ENCODE measurements at regions not wholly inside any gene's neighbourhood (a gene's known extent, or its start where the extent isn't known, plus 50 kb on each side); places are given as distances from the start of the nearest gene placed in this dataset.

DNA sequence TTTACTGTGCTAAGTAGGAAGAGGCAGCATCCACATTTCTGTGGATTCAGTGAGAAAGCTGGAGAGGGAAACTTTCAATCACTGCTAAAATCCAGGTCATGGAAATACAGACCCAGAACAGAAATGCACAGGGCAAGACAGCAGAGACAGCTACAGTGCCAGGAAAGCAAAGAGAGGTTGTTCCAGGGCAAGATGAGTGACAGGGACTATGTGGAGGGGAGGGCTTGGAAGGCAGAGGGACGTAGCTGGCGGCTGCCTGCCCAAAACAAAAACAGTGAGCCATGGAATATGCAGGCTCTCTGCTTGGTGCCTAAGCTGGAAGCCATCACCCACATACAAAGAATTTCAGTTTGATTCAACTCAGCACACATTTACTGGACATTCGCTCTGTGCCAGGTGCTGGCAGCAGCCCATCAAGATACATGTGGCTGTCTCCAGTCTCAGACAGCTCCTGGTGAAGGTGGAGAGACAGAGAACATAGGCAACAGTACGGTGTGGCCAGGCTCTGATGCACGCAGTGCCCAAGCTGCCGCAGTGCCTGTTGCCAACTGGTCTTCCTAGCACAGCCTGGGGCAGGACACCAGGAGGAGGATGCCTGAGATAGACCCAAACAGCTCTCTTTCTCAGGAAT is 88.7 kb downstream of the AIPL1 start:
- no peak for TF ChIP-seq PTRF (tag; IDR thresholded peaks at IDR 0.05)
- TF ChIP-seq KDM4B (IDR thresholded peaks at IDR 0.05; ENCODE audit: borderline replicate concordance in 2 of 2, low read depth in 1 of 2), result no peak
- TF ChIP-seq SP1 (CRISPR knock-in tag; IDR thresholded peaks at IDR 0.05), result no peak
- TF ChIP-seq ZNF274 (IDR thresholded peaks at IDR 0.05; ENCODE audit: borderline replicate concordance, low read depth, low read length), result no peak
- TF ChIP-seq, protein P1, sequence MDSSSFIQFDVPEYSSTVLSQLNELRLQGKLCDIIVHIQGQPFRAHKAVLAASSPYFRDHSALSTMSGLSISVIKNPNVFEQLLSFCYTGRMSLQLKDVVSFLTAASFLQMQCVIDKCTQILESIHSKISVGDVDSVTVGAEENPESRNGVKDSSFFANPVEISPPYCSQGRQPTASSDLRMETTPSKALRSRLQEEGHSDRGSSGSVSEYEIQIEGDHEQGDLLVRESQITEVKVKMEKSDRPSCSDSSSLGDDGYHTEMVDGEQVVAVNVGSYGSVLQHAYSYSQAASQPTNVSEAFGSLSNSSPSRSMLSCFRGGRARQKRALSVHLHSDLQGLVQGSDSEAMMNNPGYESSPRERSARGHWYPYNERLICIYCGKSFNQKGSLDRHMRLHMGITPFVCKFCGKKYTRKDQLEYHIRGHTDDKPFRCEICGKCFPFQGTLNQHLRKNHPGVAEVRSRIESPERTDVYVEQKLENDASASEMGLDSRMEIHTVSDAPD (CRISPR knock-in tag; IDR thresholded peaks at IDR 0.05), result no peak
- no peak for TF ChIP-seq POLR2A (conservative IDR thresholded peaks at IDR 0.05)
- TF ChIP-seq EP300 (IDR thresholded peaks at IDR 0.05; ENCODE audit: low read length), result no peak
- no peak for TF ChIP-seq HOXB6 (CRISPR knock-in tag; IDR thresholded peaks at IDR 0.05; ENCODE audit: borderline replicate concordance)
- TF ChIP-seq NFYB (IDR thresholded peaks at IDR 0.05; ENCODE audit: extremely low read depth, insufficient read length), result no peak
- TF ChIP-seq ATF7 (IDR thresholded peaks at IDR 0.05), result no peak
- TF ChIP-seq, protein P2, sequence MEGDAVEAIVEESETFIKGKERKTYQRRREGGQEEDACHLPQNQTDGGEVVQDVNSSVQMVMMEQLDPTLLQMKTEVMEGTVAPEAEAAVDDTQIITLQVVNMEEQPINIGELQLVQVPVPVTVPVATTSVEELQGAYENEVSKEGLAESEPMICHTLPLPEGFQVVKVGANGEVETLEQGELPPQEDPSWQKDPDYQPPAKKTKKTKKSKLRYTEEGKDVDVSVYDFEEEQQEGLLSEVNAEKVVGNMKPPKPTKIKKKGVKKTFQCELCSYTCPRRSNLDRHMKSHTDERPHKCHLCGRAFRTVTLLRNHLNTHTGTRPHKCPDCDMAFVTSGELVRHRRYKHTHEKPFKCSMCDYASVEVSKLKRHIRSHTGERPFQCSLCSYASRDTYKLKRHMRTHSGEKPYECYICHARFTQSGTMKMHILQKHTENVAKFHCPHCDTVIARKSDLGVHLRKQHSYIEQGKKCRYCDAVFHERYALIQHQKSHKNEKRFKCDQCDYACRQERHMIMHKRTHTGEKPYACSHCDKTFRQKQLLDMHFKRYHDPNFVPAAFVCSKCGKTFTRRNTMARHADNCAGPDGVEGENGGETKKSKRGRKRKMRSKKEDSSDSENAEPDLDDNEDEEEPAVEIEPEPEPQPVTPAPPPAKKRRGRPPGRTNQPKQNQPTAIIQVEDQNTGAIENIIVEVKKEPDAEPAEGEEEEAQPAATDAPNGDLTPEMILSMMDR (IDR thresholded peaks at IDR 0.05 in 2 of 3, conservative IDR thresholded peaks at IDR 0.05 in 1 of 3; ENCODE audit: insufficient read depth in 2 of 3, low read depth in 1 of 3, low read length in 3 of 3), result no peak

All from K562 (cell line).